GM21737 (cell line): ENCODE measurements at regions not wholly inside any gene's neighbourhood (a gene's known extent, or its start where the extent isn't known, plus 50 kb on each side); places are given as distances from the start of the nearest gene placed in this dataset.
"Not testable (repeated sequence)": the region's sequence is repeated elsewhere in the genome, so short reads cannot be mapped to it uniquely, and the experiment has no call there.

ENCODE experiments used
- ATAC-seq: cut with Tn5 transposase; IDR thresholded peaks from one replicate; pipeline ENCODE4 v1.9.1; 2021; ENCODE audit warnings: mild to moderate bottlenecking, moderate library complexity; ENCODE audit not compliant: unreplicated experiment

GRCh38 chr5:14054965-14055963 lies 87.9 kb upstream of the TRIO start:
- no peak for ATAC-seq

GRCh38 chr5:14054111-14054854 lies 88.9 kb upstream of the TRIO start:
- ATAC-seq = no peak

- ATAC-seq = no peak
Observed at GRCh38 chr5:14050821-14051220, 92.3 kb upstream of the TRIO start.

GRCh38 chr5:14048434-14048833 lies 94.7 kb upstream of the TRIO start:
- no peak for ATAC-seq

- no peak for ATAC-seq
Observed at GRCh38 chr5:14041528-14042192, 97.2 kb upstream of the DNAH5 start.

- ATAC-seq = no peak
Observed at GRCh38 chr5:14040542-14040941, 96.1 kb upstream of the DNAH5 start.

- no peak for ATAC-seq
Observed at GRCh38 chr5:14039576-14039975, 95.1 kb upstream of the DNAH5 start.

- no peak for ATAC-seq
Observed at GRCh38 chr5:14039063-14039462, 94.6 kb upstream of the DNAH5 start.

- ATAC-seq = no peak
Observed at GRCh38 chr5:14038341-14038959, 94.0 kb upstream of the DNAH5 start.

- no peak for ATAC-seq
Observed at GRCh38 chr5:14036947-14037346, 92.5 kb upstream of the DNAH5 start.

- no peak for ATAC-seq
Observed at GRCh38 chr5:14036514-14036913, 92.0 kb upstream of the DNAH5 start.

- no peak for ATAC-seq
Observed at GRCh38 chr5:14035859-14036503, 91.5 kb upstream of the DNAH5 start.

GRCh38 chr5:14034963-14035362 lies 90.5 kb upstream of the DNAH5 start:
- ATAC-seq = no peak

GRCh38 chr5:14032918-14033317 lies 88.4 kb upstream of the DNAH5 start:
- no peak for ATAC-seq

- ATAC-seq = no peak
Observed at GRCh38 chr5:14028938-14029584, 84.6 kb upstream of the DNAH5 start.

- no peak for ATAC-seq
Observed at GRCh38 chr5:14028188-14028587, 83.7 kb upstream of the DNAH5 start.

GRCh38 chr5:14025569-14026286 lies 81.2 kb upstream of the DNAH5 start:
- no peak for ATAC-seq

GRCh38 chr5:14022971-14023370 lies 78.5 kb upstream of the DNAH5 start:
- ATAC-seq = no peak

- not testable (repeated sequence) for ATAC-seq
Observed at GRCh38 chr5:14020944-14021343, 76.5 kb upstream of the DNAH5 start.
